Prostate gland (tissue), 2 donors: ENCODE measurements at regions not wholly inside any gene's neighbourhood (a gene's known extent, or its start where the extent isn't known, plus 50 kb on each side); places are given as distances from the start of the nearest gene placed in this dataset.

Source experiments
- DNase-seq: peaks from one replicate; pipeline ENCODE4 v3.0.0-alpha.2; 2019; ENCODE audit warnings: low spot score
- H3K27ac ChIP-seq, 2 donors: fragments of 200-600 bp; sonication (generic); 2 replicates each; pipeline ENCODE4 v1.5.1; 2017 to 2019
- H3K27me3 ChIP-seq: fragments of 200-600 bp; sonication (generic); replicated peaks from 2 replicates; pipeline ENCODE4 v1.5.1; 2019; ENCODE audit not compliant: insufficient read depth
- H3K36me3 ChIP-seq, 2 donors: fragments of 200-600 bp; sonication (generic); 1 replicate in 1 of 2; 2 replicates in 1 of 2; pipeline versions ENCODE4 v1.5.1 to v1.8.1; 2017 to 2019
- H3K4me1 ChIP-seq: fragments of 200-600 bp; sonication (generic); replicated peaks from 2 replicates; pipeline ENCODE4 v1.5.1; 2019
- H3K4me3 ChIP-seq, 2 donors: fragments of 200-600 bp; sonication (generic); 2 replicates each; pipeline ENCODE4 v1.5.1; 2017 to 2019
- H3K9me3 ChIP-seq: fragments of 200-600 bp; sonication (generic); 2 replicates; pipeline ENCODE4 v1.5.1; 2017
- POLR2A ChIP-seq: fragments of 450-650 bp; IDR thresholded peaks from one replicate; pipeline ENCODE4 v1.6.1; 2016; ENCODE audit warnings: antibody characterized with exemption, mild to moderate bottlenecking
- POLR2AphosphoS5 ChIP-seq: sonication (generic); formaldehyde crosslinking; IDR thresholded peaks from one replicate; pipeline ENCODE4 v1.6.1; 2017; ENCODE audit warnings: antibody characterized with exemption
- WGBS: methylation state at CpG from one replicate; pipeline ENCODE4 v1.1.5; 2018; 5-methylcytosine and 5-hydroxymethylcytosine counted together
- intact Hi-C: fragments of 100-400 bp; cut with DNase I; formaldehyde crosslinking; loops from one replicate; pipeline ENCODE4 v1.14.2; 2022
- TF ChIP-seq, protein P1 (sequence below), 4 experiments: fragments of 200-600 bp in 2 of 4; fragments of 450-650 bp in 2 of 4; sonication (generic) in 2 of 4; IDR thresholded peaks; 1 replicate in 3 of 4; 2 replicates in 1 of 4; pipeline ENCODE4 v1.5.1; 2016 to 2019; ENCODE audit warnings: antibody characterized with exemption in 4 of 4, mild to moderate bottlenecking in 2 of 4, moderate library complexity in 2 of 4

GRCh38 chr3:26358405-26358804 lies 264.2 kb upstream of the LRRC3B start:
- Histone ChIP-seq H3K27me3 (no peaks in the 10 kb centered on the region), H3K27ac (no peak overlapping the region), H3K36me3 (no peaks in the 10 kb centered on the region), H3K4me3 (no peak overlapping the region), H3K4me1 (no peaks in the 10 kb centered on the region), H3K9me3 (no peaks in the 10 kb centered on the region)
- no peak for TF ChIP-seq POLR2A
- no peak for TF ChIP-seq POLR2AphosphoS5
- TF ChIP-seq, protein P1, sequence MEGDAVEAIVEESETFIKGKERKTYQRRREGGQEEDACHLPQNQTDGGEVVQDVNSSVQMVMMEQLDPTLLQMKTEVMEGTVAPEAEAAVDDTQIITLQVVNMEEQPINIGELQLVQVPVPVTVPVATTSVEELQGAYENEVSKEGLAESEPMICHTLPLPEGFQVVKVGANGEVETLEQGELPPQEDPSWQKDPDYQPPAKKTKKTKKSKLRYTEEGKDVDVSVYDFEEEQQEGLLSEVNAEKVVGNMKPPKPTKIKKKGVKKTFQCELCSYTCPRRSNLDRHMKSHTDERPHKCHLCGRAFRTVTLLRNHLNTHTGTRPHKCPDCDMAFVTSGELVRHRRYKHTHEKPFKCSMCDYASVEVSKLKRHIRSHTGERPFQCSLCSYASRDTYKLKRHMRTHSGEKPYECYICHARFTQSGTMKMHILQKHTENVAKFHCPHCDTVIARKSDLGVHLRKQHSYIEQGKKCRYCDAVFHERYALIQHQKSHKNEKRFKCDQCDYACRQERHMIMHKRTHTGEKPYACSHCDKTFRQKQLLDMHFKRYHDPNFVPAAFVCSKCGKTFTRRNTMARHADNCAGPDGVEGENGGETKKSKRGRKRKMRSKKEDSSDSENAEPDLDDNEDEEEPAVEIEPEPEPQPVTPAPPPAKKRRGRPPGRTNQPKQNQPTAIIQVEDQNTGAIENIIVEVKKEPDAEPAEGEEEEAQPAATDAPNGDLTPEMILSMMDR (IDR thresholded peaks at IDR 0.05): no peak
- DNase-seq: no peak
- intact Hi-C loops: no loop called here

DNA sequence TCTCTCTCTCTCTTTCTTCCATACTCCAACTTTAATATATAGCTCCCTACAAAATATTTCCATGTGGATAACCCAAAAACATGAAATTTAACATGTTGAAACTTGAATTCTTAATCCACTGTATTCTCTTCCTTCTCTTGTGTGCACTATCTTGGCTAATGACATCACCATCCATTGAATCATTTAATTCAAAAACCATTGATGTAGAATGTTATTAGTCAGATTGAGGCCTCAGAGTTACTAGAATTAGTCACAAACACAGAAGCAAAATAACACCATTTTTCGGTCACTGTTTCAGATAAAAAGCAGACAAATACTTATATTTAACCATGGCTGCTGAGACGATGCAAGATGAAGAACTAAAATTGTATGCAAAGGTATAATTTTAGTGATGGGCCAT lies 256.9 kb upstream of the LRRC3B start:
- Histone ChIP-seq H3K27me3 (no peaks in the 10 kb centered on the region), H3K4me1 (no peaks in the 10 kb centered on the region), H3K4me3 (no peak overlapping the region), H3K9me3 (no peaks in the 10 kb centered on the region), H3K36me3 (no peaks in the 10 kb centered on the region), H3K27ac (no peak overlapping the region)
- no peak for TF ChIP-seq POLR2AphosphoS5
- TF ChIP-seq, protein P1 (IDR thresholded peaks at IDR 0.05): no peak
- no peak for TF ChIP-seq POLR2A
- intact Hi-C loops: no loop called here
- DNase-seq: no peak
- 94% methylated on average over 2 of the region's 2 CpGs for WGBS

DNA sequence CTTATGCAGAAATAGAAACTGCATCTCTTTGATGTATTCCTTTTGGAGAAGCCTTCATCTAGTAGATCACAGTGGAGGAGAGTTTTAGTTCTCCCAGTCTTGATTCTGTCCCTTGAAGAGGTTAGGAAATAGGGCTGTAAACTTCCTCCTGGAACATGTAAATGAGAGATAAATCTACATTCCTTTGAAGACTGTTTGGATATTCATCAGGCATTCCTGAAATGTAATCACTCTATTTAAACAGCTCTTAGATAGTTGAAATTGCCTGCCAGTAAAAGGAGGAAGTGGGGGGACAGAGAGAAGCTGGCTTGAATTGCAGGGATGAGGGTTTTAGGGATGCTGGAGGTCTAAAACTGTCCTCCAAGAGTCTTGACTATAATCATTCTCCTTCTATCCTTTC lies 254.3 kb upstream of the LRRC3B start:
- Histone ChIP-seq H3K4me1 (no peaks in the 10 kb centered on the region), H3K9me3 (no peaks in the 10 kb centered on the region), H3K4me3 (no peak overlapping the region), H3K27ac (no peak overlapping the region), H3K27me3 (no peaks in the 10 kb centered on the region), H3K36me3 (no peaks in the 10 kb centered on the region)
- intact Hi-C loops: no loop called here
- DNase-seq: no peak
- TF ChIP-seq, protein P1 (IDR thresholded peaks at IDR 0.05): no peak
- TF ChIP-seq POLR2A (no peak), POLR2AphosphoS5 (no peak)

DNA sequence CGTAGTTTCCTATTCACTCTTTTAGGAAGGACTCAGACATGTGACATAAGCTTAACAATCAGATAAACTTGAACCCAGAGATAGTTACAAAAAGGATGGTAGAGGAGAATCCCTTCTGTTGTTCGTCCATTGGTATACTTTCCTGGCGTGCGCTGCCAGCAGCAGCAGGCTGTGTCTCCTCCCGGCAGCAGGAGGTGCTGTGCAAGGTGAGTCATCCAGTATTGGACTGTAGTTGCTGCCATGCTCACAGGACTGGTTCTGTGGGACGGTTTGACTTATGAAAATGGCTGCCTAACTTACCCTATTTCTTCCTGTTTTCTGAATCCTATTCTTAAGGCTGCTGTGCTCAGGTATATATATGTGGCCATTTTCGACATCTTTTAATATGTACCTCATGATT lies 253.4 kb upstream of the LRRC3B start:
- H3K36me3 ChIP-seq: no peaks in the 10 kb centered on the region
- WGBS: 91% methylated on average over 7 of the region's 7 CpGs
- H3K27me3 ChIP-seq: no peaks in the 10 kb centered on the region
- no peak for TF ChIP-seq POLR2A
- TF ChIP-seq, protein P1 (IDR thresholded peaks at IDR 0.05): no peak
- no peak for TF ChIP-seq POLR2AphosphoS5
- intact Hi-C loops: no loop called here
- no peak overlapping the region for H3K4me3 ChIP-seq
- no peaks in the 10 kb centered on the region for H3K9me3 ChIP-seq
- no peak overlapping the region for H3K27ac ChIP-seq
- no peaks in the 10 kb centered on the region for H3K4me1 ChIP-seq
- DNase-seq: no peak

- 57% methylated on average over 3 of the region's 3 CpGs for WGBS
- Histone ChIP-seq H3K4me3 (no peak overlapping the region), H3K27ac (no peak overlapping the region), H3K4me1 (no peaks in the 10 kb centered on the region), H3K9me3 (no peaks in the 10 kb centered on the region), H3K36me3 (no peaks in the 10 kb centered on the region), H3K27me3 (no peaks in the 10 kb centered on the region)
- TF ChIP-seq, protein P1 (IDR thresholded peaks at IDR 0.05): no peak
- TF ChIP-seq POLR2AphosphoS5 (no peak), POLR2A (no peak)
- no peak for DNase-seq
- intact Hi-C loops: no loop called here
Measured at GRCh38 chr3:26375843-26376530, 246.6 kb upstream of the LRRC3B start.
